HUES48 (cell line): ENCODE measurements at regions not wholly inside any gene's neighbourhood (a gene's known extent, or its start where the extent isn't known, plus 50 kb on each side); places are given as distances from the start of the nearest gene placed in this dataset.

Experiments used
- H3K27ac ChIP-seq: one replicate; pipeline ENCODE4 v1.7.0; 2013; ENCODE audit warnings: low read depth, low read length, inconsistent platforms
- H3K27me3 ChIP-seq: 2 replicates; pipeline ENCODE4 v1.6.1; 2013; ENCODE audit warnings: mild to moderate bottlenecking, low read length; ENCODE audit not compliant: control insufficient read depth, insufficient read depth
- H3K36me3 ChIP-seq: 2 replicates; pipeline ENCODE4 v1.6.1; 2013; ENCODE audit warnings: low read length; ENCODE audit not compliant: control insufficient read depth, insufficient read depth
- H3K4me1 ChIP-seq: 2 replicates; pipeline ENCODE4 v1.6.1; 2013; ENCODE audit warnings: mild to moderate bottlenecking, low read length; ENCODE audit not compliant: control insufficient read depth, insufficient read depth
- H3K4me3 ChIP-seq: 2 replicates; pipeline ENCODE4 v1.5.1; 2013; ENCODE audit warnings: mild to moderate bottlenecking, low read depth, low read length
- H3K9ac ChIP-seq: 2 replicates; pipeline ENCODE4 v1.6.1; 2013; ENCODE audit warnings: mild to moderate bottlenecking, low read depth, low read length, moderate library complexity
- H3K9me3 ChIP-seq: 2 replicates; pipeline ENCODE4 v1.6.1; 2013; ENCODE audit warnings: low read length; ENCODE audit not compliant: control insufficient read depth, insufficient read depth

DNA sequence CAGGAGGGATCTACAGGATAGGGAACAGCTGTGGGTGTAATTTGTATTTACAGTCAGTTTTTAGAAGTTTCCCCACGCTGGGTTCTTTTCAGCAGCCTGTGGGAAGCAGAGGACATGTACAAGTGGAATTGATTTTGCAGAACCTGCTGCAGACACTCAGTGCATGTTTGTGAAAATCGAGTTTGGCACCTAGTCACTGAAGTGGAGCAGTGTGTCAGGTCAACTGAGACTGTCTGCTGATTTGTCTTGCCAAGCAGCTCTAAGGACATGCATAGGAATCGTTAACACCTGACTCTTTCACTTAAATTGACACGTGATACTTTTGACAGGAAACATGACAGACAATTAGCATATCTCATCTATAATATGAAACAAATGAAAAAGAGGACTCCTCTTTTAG lies 416.6 kb downstream of the TMX3 start:
- Histone ChIP-seq H3K27ac (no peak overlapping the region), H3K27me3 (no peaks in the 10 kb centered on the region), H3K4me1 (no peaks in the 10 kb centered on the region), H3K4me3 (no peak overlapping the region), H3K9ac (no peak overlapping the region), H3K9me3 (no peaks in the 10 kb centered on the region), H3K36me3 (no peaks in the 10 kb centered on the region)

DNA sequence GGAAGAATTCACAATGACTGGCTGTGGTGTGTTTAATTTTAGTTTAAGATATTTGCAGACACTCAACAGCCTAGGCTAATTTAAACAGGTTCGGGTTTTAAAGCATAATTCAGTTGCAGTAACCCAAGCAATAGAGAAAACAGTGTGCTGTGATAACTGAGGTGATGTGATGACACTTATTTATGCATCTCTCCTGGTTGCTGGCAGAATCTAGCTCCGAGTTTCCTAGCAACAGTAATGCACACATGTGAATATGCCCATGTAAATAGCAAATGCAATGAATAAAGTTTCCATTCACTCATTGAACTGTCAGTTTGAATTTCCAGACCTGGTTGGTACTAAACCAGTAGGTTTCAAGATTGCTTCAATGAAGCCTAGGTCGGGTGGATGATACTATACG lies 426.5 kb downstream of the TMX3 start:
- no peaks in the 10 kb centered on the region for H3K36me3 ChIP-seq
- H3K27me3 ChIP-seq, result no peaks in the 10 kb centered on the region
- H3K4me1 ChIP-seq, result no peaks in the 10 kb centered on the region
- no peak overlapping the region for H3K27ac ChIP-seq
- no peaks in the 10 kb centered on the region for H3K9me3 ChIP-seq
- H3K9ac ChIP-seq, result no peak overlapping the region
- no peak overlapping the region for H3K4me3 ChIP-seq

GRCh38 chr18:68284236-68284780 lies 430.6 kb downstream of the TMX3 start:
- no peaks in the 10 kb centered on the region for H3K36me3 ChIP-seq
- H3K4me3 ChIP-seq, result no peak overlapping the region

DNA sequence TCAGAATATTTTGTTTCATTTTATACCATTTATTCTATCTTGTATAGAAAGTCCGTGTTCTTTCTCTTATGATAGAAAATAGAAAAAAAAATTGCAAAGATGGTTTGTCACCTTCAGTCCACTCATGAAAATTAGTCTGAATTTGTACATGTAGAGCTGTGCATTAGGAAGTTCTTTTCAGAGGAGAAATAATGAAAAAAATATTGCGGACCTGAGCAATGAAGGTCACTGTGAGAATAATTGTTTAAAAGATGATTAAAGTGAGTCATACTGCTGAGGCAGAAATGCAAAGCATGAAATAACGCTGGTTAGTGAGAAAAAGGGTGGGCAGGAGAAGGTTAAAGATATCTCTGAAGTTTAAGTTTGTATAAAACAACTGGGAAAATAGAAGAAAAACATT lies 431.1 kb downstream of the TMX3 start:
- H3K4me3 ChIP-seq, result no peak overlapping the region
- H3K4me1 ChIP-seq, result no peaks in the 10 kb centered on the region
- no peaks in the 10 kb centered on the region for H3K36me3 ChIP-seq
- H3K27me3 ChIP-seq, result no peaks in the 10 kb centered on the region
- no peak overlapping the region for H3K9ac ChIP-seq
- H3K27ac ChIP-seq, result no peak overlapping the region
- no peaks in the 10 kb centered on the region for H3K9me3 ChIP-seq

More at GRCh38 chr18:68284236-68284780, 430.6 kb downstream of the TMX3 start:
- Histone ChIP-seq H3K27me3 (no peaks in the 10 kb centered on the region), H3K27ac (no peak overlapping the region), H3K4me1 (no peaks in the 10 kb centered on the region), H3K9me3 (no peaks in the 10 kb centered on the region), H3K9ac (no peak overlapping the region)

GRCh38 chr18:68282232-68282631 lies 432.7 kb downstream of the TMX3 start:
- Histone ChIP-seq H3K4me1 (no peaks in the 10 kb centered on the region), H3K27ac (no peak overlapping the region), H3K36me3 (no peaks in the 10 kb centered on the region), H3K9ac (no peak overlapping the region), H3K27me3 (no peaks in the 10 kb centered on the region), H3K9me3 (no peaks in the 10 kb centered on the region), H3K4me3 (no peak overlapping the region)

GRCh38 chr18:68275616-68276015 lies 439.3 kb downstream of the TMX3 start:
- Histone ChIP-seq H3K36me3 (no peaks in the 10 kb centered on the region), H3K9ac (no peak overlapping the region), H3K27ac (no peak overlapping the region), H3K27me3 (no peaks in the 10 kb centered on the region), H3K4me3 (no peak overlapping the region), H3K4me1 (no peaks in the 10 kb centered on the region), H3K9me3 (no peaks in the 10 kb centered on the region)

DNA sequence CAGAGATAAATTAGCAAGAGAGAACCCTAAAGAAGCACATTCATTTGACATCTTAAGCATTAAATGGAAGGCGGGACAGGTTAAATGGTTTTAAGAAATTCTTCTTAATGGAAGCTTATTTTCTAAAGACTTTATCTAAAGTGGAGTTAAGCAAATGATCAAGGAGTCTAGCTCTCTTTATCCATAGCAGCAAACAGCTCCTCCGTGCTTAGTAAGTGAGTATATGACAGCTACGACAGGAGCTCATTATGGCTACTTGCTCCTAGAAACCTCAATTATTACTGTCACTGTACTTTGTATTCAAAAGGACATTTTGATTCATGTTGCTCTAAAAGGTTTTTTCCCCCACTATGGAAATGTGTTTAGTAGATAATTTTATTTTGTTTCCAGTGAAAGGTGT lies 444.9 kb downstream of the TMX3 start:
- H3K36me3 ChIP-seq, result no peaks in the 10 kb centered on the region
- no peaks in the 10 kb centered on the region for H3K4me1 ChIP-seq
- H3K27ac ChIP-seq, result no peak overlapping the region
- no peaks in the 10 kb centered on the region for H3K9me3 ChIP-seq
- H3K27me3 ChIP-seq, result no peaks in the 10 kb centered on the region
- H3K4me3 ChIP-seq, result no peak overlapping the region
- H3K9ac ChIP-seq, result no peak overlapping the region

DNA sequence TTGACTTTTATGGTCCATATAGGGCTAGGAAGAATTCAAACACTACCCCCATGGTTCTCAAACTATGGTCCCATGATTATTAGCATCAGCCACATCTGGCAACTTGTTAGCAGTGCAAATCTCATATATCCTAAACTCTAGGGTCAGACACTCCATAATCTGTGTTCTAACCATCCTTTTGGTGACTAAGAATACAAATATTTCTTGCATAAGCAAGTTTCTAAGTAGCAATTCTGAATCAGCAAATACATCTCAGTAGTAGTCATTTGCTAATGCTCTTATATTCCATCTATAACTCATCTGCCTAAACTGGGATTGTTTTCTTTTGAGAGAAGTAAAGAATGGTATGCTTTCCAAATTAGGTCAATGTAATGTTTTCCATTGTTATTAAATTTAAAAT lies 447.3 kb downstream of the TMX3 start:
- H3K27ac ChIP-seq, result no peak overlapping the region
- no peak overlapping the region for H3K4me3 ChIP-seq
- H3K9me3 ChIP-seq, result no peaks in the 10 kb centered on the region
- H3K4me1 ChIP-seq, result no peaks in the 10 kb centered on the region
- H3K9ac ChIP-seq, result no peak overlapping the region
- H3K27me3 ChIP-seq, result no peaks in the 10 kb centered on the region
- no peaks in the 10 kb centered on the region for H3K36me3 ChIP-seq

GRCh38 chr18:68263481-68263880 lies 451.4 kb downstream of the TMX3 start:
- Histone ChIP-seq H3K27me3 (no peaks in the 10 kb centered on the region), H3K9me3 (no peaks in the 10 kb centered on the region), H3K4me1 (no peaks in the 10 kb centered on the region), H3K4me3 (no peak overlapping the region), H3K9ac (no peak overlapping the region), H3K36me3 (no peaks in the 10 kb centered on the region), H3K27ac (no peak overlapping the region)

- no peaks in the 10 kb centered on the region for H3K9me3 ChIP-seq
- H3K36me3 ChIP-seq, result no peaks in the 10 kb centered on the region
- no peaks in the 10 kb centered on the region for H3K27me3 ChIP-seq
- H3K4me1 ChIP-seq, result no peaks in the 10 kb centered on the region
- no peak overlapping the region for H3K4me3 ChIP-seq
- no peak overlapping the region for H3K9ac ChIP-seq
- no peak overlapping the region for H3K27ac ChIP-seq
Measured at GRCh38 chr18:68262690-68263294, 452.1 kb downstream of the TMX3 start.

GRCh38 chr18:68256418-68257067 lies 458.4 kb downstream of the TMX3 start:
- H3K36me3 ChIP-seq, result no peaks in the 10 kb centered on the region
- H3K27me3 ChIP-seq, result no peaks in the 10 kb centered on the region
- no peak overlapping the region for H3K4me3 ChIP-seq
- no peaks in the 10 kb centered on the region for H3K4me1 ChIP-seq
- H3K27ac ChIP-seq, result no peak overlapping the region
- H3K9me3 ChIP-seq, result no peaks in the 10 kb centered on the region
- H3K9ac ChIP-seq, result no peak overlapping the region
